ENCODE measurements at regions not wholly inside any gene's neighbourhood (a gene's known extent, or its start where the extent isn't known, plus 50 kb on each side); places are given as distances from the start of the nearest gene placed in this dataset.
"Not testable (repeated sequence)": the region's sequence is repeated elsewhere in the genome, so short reads cannot be mapped to it uniquely, and the experiment has no call there.

GRCh38 chr12:72966684-72967083 lies 694.5 kb downstream of the TRHDE start:
- no peaks in the 10 kb centered on the region for H3K9me3 ChIP-seq (ENCODE audit: insufficient read depth, low read length)
- no peaks in the 10 kb centered on the region for H3K4me1 ChIP-seq (ENCODE audit: insufficient read depth, insufficient read length)
- no peaks in the 10 kb centered on the region for H3K27me3 ChIP-seq (ENCODE audit: insufficient read depth, insufficient read length)
- DNase-seq (ENCODE audit: low read depth, low spot score) = no peak
- H3K36me3 ChIP-seq (ENCODE audit: insufficient read depth, insufficient read length, low read length) = no peaks in the 10 kb centered on the region
- H3K4me3 ChIP-seq (ENCODE audit: insufficient read length, low read depth) = no peak overlapping the region
- TF ChIP-seq SUZ12 (IDR thresholded peaks at IDR 0.05; ENCODE audit: extremely low read depth, insufficient read depth, insufficient read length) (no peak), YY1 (IDR thresholded peaks at IDR 0.05; ENCODE audit: insufficient read depth, insufficient read length) (no peak), ZNF274 (IDR thresholded peaks at IDR 0.05; ENCODE audit: low read depth, low read length) (no peak)
- H3K9ac ChIP-seq (ENCODE audit: insufficient read length, low read depth) = no peak overlapping the region

DNA sequence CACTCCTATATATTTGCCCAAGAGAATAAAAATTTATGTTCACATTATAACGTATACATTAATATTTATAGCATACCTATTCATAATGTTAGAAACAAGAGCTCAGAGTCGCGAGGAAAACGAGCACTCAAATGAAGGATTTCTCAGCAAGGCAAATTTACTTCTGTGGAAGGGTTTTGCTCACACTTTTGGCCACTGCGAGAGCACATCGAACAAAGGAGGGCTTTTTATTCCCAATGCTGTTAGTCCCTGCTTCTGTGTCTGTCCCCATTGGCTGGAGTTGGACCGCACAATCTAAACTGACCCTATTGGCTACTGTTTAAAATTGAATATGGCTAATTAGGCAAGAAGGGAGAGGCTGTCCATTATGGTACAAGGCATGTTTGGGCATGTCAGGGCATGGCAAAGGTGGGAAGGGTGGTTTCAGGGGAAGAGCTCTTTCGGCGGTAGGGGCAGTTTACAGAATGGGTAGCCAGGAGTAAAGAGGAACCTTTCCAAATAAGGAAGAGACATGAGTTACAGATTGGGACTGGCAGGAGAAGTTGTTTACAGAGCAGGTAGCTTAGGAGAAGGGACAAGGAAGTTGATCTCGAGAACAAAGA lies 702.9 kb downstream of the TRHDE start:
- no peak for DNase-seq (ENCODE audit: low read depth, low spot score)
- Histone ChIP-seq H3K4me1 (ENCODE audit: insufficient read depth, insufficient read length) (no peaks in the 10 kb centered on the region), H3K27me3 (ENCODE audit: insufficient read depth, insufficient read length) (no peaks in the 10 kb centered on the region), H3K9ac (ENCODE audit: insufficient read length, low read depth) (no peak overlapping the region), H3K4me3 (ENCODE audit: insufficient read length, low read depth) (no peak overlapping the region), H3K9me3 (ENCODE audit: insufficient read depth, low read length) (peaks cover 21% of the 10 kb centered on the region), H3K36me3 (ENCODE audit: insufficient read depth, insufficient read length, low read length) (no peaks in the 10 kb centered on the region)
- TF ChIP-seq YY1 (IDR thresholded peaks at IDR 0.05; ENCODE audit: insufficient read depth, insufficient read length) (no peak), ZNF274 (IDR thresholded peaks at IDR 0.05; ENCODE audit: low read depth, low read length) (no peak), SUZ12 (IDR thresholded peaks at IDR 0.05; ENCODE audit: extremely low read depth, insufficient read depth, insufficient read length) (no peak)

GRCh38 chr12:72978999-72979398 lies 706.8 kb downstream of the TRHDE start:
- Histone ChIP-seq H3K9ac (ENCODE audit: insufficient read length, low read depth) (no peak overlapping the region), H3K27me3 (ENCODE audit: insufficient read depth, insufficient read length) (no peaks in the 10 kb centered on the region)
- DNase-seq (ENCODE audit: low read depth, low spot score) = no peak

GRCh38 chr12:72982356-72982755 lies 710.2 kb downstream of the TRHDE start:
- no peak for DNase-seq (ENCODE audit: low read depth, low spot score)
- TF ChIP-seq SUZ12 (IDR thresholded peaks at IDR 0.05; ENCODE audit: extremely low read depth, insufficient read depth, insufficient read length) = no peak
- no peak for TF ChIP-seq YY1 (IDR thresholded peaks at IDR 0.05; ENCODE audit: insufficient read depth, insufficient read length)
- TF ChIP-seq ZNF274 (IDR thresholded peaks at IDR 0.05; ENCODE audit: low read depth, low read length) = no peak

More at GRCh38 chr12:72978999-72979398, 706.8 kb downstream of the TRHDE start:
- Histone ChIP-seq H3K4me3 (ENCODE audit: insufficient read length, low read depth) (no peak overlapping the region), H3K36me3 (ENCODE audit: insufficient read depth, insufficient read length, low read length) (no peaks in the 10 kb centered on the region), H3K9me3 (ENCODE audit: insufficient read depth, low read length) (peaks cover 20% of the 10 kb centered on the region), H3K4me1 (ENCODE audit: insufficient read depth, insufficient read length) (no peaks in the 10 kb centered on the region)
- TF ChIP-seq ZNF274 (IDR thresholded peaks at IDR 0.05; ENCODE audit: low read depth, low read length) = no peak
- no peak for TF ChIP-seq SUZ12 (IDR thresholded peaks at IDR 0.05; ENCODE audit: extremely low read depth, insufficient read depth, insufficient read length)
- no peak for TF ChIP-seq YY1 (IDR thresholded peaks at IDR 0.05; ENCODE audit: insufficient read depth, insufficient read length)

GRCh38 chr12:72986963-72987362 lies 714.8 kb downstream of the TRHDE start:
- no peaks in the 10 kb centered on the region for H3K9me3 ChIP-seq (ENCODE audit: insufficient read depth, low read length)
- no peak for TF ChIP-seq SUZ12 (IDR thresholded peaks at IDR 0.05; ENCODE audit: extremely low read depth, insufficient read depth, insufficient read length)
- TF ChIP-seq YY1 (IDR thresholded peaks at IDR 0.05; ENCODE audit: insufficient read depth, insufficient read length) = no peak
- TF ChIP-seq ZNF274 (IDR thresholded peaks at IDR 0.05; ENCODE audit: low read depth, low read length) = no peak
- no peak overlapping the region for H3K4me3 ChIP-seq (ENCODE audit: insufficient read length, low read depth)
- DNase-seq (ENCODE audit: low read depth, low spot score) = no peak
- H3K36me3 ChIP-seq (ENCODE audit: insufficient read depth, insufficient read length, low read length) = no peaks in the 10 kb centered on the region
- H3K9ac ChIP-seq (ENCODE audit: insufficient read length, low read depth) = no peak overlapping the region
- no peaks in the 10 kb centered on the region for H3K27me3 ChIP-seq (ENCODE audit: insufficient read depth, insufficient read length)
- no peaks in the 10 kb centered on the region for H3K4me1 ChIP-seq (ENCODE audit: insufficient read depth, insufficient read length)

More at GRCh38 chr12:72982356-72982755, 710.2 kb downstream of the TRHDE start:
- Histone ChIP-seq H3K9me3 (ENCODE audit: insufficient read depth, low read length) (no peaks in the 10 kb centered on the region), H3K4me3 (ENCODE audit: insufficient read length, low read depth) (no peak overlapping the region), H3K9ac (ENCODE audit: insufficient read length, low read depth) (no peak overlapping the region), H3K4me1 (ENCODE audit: insufficient read depth, insufficient read length) (no peaks in the 10 kb centered on the region), H3K36me3 (ENCODE audit: insufficient read depth, insufficient read length, low read length) (no peaks in the 10 kb centered on the region), H3K27me3 (ENCODE audit: insufficient read depth, insufficient read length) (no peaks in the 10 kb centered on the region)

DNA sequence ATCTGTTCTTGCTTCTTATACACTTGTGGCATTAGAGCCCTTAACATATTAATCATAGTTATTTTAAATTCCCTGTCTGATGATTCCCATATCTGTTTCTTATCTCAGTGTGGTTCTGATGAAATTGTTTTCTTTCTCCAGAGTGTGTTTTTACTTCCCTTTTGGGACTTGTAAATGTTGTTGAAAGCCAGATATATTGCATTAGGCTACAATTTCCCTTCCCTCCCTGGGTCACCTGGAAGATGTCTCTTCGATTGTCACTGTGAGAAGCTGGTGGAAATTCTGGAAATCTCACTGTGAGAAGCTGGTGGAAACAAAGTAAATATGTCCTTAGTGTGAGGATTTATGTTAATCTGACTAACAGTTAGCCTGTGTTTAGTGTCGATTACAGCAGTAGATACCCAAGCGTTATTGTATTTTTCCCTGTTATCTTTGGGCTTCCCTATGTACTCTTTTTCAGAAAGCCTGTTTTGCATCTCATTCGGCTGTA lies 717.3 kb downstream of the TRHDE start:
- DNase-seq (ENCODE audit: low read depth, low spot score) = no peak
- H3K27me3 ChIP-seq (ENCODE audit: insufficient read depth, insufficient read length) = no peaks in the 10 kb centered on the region
- H3K36me3 ChIP-seq (ENCODE audit: insufficient read depth, insufficient read length, low read length) = no peaks in the 10 kb centered on the region
- no peak overlapping the region for H3K9ac ChIP-seq (ENCODE audit: insufficient read length, low read depth)
- no peak overlapping the region for H3K4me3 ChIP-seq (ENCODE audit: insufficient read length, low read depth)
- no peaks in the 10 kb centered on the region for H3K4me1 ChIP-seq (ENCODE audit: insufficient read depth, insufficient read length)
- no peaks in the 10 kb centered on the region for H3K9me3 ChIP-seq (ENCODE audit: insufficient read depth, low read length)
- TF ChIP-seq ZNF274 (IDR thresholded peaks at IDR 0.05; ENCODE audit: low read depth, low read length) = no peak
- no peak for TF ChIP-seq YY1 (IDR thresholded peaks at IDR 0.05; ENCODE audit: insufficient read depth, insufficient read length)
- no peak for TF ChIP-seq SUZ12 (IDR thresholded peaks at IDR 0.05; ENCODE audit: extremely low read depth, insufficient read depth, insufficient read length)

DNA sequence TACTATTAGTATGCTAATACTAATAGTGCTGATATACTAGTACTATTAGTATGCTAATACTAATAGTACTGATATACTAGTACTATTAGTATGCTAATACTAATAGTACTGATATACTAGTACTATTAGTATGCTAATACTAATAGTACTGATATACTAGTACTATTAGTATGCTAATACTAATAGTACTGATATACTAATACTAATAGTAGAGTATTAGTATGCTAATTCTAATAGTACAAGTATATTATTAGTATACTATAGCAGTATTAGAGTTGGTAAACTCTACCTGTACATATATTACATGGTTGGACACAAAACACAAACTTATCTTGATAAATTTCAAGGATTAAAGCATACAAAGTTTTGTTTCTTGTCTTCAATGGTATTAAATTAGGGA lies 722.9 kb downstream of the TRHDE start:
- H3K9ac ChIP-seq (ENCODE audit: insufficient read length, low read depth); H3K36me3 ChIP-seq (ENCODE audit: insufficient read depth, insufficient read length, low read length); H3K9me3 ChIP-seq (ENCODE audit: insufficient read depth, low read length); H3K27me3 ChIP-seq (ENCODE audit: insufficient read depth, insufficient read length); DNase-seq (ENCODE audit: low read depth, low spot score); H3K4me1 ChIP-seq (ENCODE audit: insufficient read depth, insufficient read length); H3K4me3 ChIP-seq (ENCODE audit: insufficient read length, low read depth): not testable (repeated sequence)
